HFFc6 (cell line): ENCODE measurements at regions not wholly inside any gene's neighbourhood (a gene's known extent, or its start where the extent isn't known, plus 50 kb on each side); places are given as distances from the start of the nearest gene placed in this dataset.

Experiments used
- DNase-seq: peaks from one replicate; pipeline ENCODE4 v3.0.0-alpha.2; 2018
- H3K27ac Mint-ChIP-seq: 2 replicates; pipeline ENCODE4 v1.8.0; 2020; ENCODE audit warnings: mild to moderate bottlenecking, mixed read lengths
- H3K27me3 Mint-ChIP-seq: 2 replicates; pipeline ENCODE4 v1.8.0; 2021; ENCODE audit warnings: mild to moderate bottlenecking, moderate library complexity, mixed read lengths; ENCODE audit not compliant: insufficient read depth
- H3K36me3 Mint-ChIP-seq: 2 replicates; pipeline ENCODE4 v1.8.0; 2021; ENCODE audit warnings: low read depth, mixed read lengths
- H3K4me1 Mint-ChIP-seq: 2 replicates; pipeline ENCODE4 v1.8.0; 2020; ENCODE audit warnings: low read depth, mixed read lengths
- H3K4me3 Mint-ChIP-seq: 2 replicates; pipeline ENCODE4 v1.8.0; 2020; ENCODE audit warnings: mild to moderate bottlenecking, moderate library complexity, mixed read lengths
- H3K9me3 Mint-ChIP-seq: 2 replicates; pipeline ENCODE4 v1.8.0; 2020; ENCODE audit warnings: mild to moderate bottlenecking, mixed read lengths
- TF ChIP-seq, protein P1 (sequence below): fragments of 200-600 bp; sonication (generic); IDR thresholded peaks from 2 replicates; pipeline ENCODE4 v1.5.0; 2021; ENCODE audit warnings: antibody characterized with exemption, mild to moderate bottlenecking

DNA sequence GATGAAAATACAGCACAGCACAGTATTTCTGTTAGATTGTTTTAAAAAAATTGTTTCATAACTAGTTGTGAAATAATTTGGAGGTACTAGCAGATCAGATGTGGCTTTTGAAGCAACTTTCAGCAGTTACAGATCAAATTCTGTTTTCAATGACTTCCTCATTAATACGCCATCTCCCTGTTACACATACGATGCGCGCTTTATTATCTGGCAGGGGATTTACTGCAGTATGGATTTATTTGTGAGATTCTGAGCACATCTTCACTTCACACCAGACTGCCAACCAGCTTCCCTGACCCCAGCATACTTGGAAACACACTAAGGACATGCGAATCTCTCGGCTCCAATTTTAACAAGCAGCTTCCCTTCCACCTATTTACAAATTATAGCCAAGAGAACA, 235.5 kb upstream of the DIAPH2 start:
- no peaks in the 10 kb centered on the region for H3K27me3 Mint-ChIP-seq
- TF ChIP-seq, protein P1, sequence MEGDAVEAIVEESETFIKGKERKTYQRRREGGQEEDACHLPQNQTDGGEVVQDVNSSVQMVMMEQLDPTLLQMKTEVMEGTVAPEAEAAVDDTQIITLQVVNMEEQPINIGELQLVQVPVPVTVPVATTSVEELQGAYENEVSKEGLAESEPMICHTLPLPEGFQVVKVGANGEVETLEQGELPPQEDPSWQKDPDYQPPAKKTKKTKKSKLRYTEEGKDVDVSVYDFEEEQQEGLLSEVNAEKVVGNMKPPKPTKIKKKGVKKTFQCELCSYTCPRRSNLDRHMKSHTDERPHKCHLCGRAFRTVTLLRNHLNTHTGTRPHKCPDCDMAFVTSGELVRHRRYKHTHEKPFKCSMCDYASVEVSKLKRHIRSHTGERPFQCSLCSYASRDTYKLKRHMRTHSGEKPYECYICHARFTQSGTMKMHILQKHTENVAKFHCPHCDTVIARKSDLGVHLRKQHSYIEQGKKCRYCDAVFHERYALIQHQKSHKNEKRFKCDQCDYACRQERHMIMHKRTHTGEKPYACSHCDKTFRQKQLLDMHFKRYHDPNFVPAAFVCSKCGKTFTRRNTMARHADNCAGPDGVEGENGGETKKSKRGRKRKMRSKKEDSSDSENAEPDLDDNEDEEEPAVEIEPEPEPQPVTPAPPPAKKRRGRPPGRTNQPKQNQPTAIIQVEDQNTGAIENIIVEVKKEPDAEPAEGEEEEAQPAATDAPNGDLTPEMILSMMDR, result no peak
- H3K27ac Mint-ChIP-seq, result no peak overlapping the region
- peaks cover 14% of the 10 kb centered on the region; the same call in 1 of the 2 replicates for H3K4me1 Mint-ChIP-seq
- H3K4me3 Mint-ChIP-seq, result no peak overlapping the region
- H3K9me3 Mint-ChIP-seq, result no peaks in the 10 kb centered on the region
- no peaks in the 10 kb centered on the region for H3K36me3 Mint-ChIP-seq
- no peak for DNase-seq

DNA sequence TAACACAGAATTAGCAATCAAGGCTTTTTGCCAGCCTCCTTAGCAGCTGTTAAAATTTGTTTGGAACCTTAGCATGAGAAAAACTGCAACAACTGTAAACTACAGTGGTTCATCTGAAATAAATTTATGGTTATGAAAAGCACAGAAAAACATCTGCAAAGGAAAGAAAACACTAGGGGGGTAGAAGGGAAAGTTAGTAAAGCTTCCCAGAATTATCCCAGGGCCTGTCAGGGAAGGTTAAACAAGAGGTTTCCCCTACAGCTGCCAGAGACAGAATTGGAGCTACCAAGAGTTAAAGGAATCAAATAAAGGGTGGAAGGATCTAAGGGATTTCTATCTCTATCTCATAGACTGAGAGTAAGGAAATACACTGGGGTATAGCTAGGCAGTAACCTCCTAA, 234.7 kb upstream of the DIAPH2 start:
- Mint-ChIP-seq H3K27ac (no peak overlapping the region), H3K4me1 (peaks cover 9% of the 10 kb centered on the region; the same call in 1 of the 2 replicates), H3K36me3 (no peaks in the 10 kb centered on the region), H3K4me3 (no peak overlapping the region), H3K27me3 (no peaks in the 10 kb centered on the region), H3K9me3 (no peaks in the 10 kb centered on the region)
- no peak for DNase-seq
- TF ChIP-seq, protein P1, result no peak

DNA sequence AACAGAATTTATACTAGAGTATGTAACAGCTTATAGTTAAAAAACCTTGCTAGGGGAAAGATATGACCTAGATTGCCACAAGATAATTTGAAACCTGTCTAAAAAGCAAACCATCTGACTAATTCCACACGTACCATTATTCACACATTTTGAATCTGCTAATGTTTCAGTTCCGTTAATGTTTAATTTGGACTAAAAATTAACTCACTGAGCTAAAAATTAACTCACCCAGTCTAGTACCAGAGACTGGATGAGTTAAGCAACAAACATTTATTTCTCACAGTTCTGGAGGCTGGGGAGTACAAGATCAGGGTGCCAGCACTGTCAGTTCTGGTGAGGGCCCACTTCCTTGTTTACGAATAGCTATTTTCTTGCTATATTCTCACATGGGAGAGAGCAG, 231.5 kb upstream of the DIAPH2 start:
- Mint-ChIP-seq H3K4me1 (no peaks in the 10 kb centered on the region; the same call in 1 of the 2 replicates), H3K9me3 (no peaks in the 10 kb centered on the region), H3K4me3 (no peak overlapping the region), H3K27me3 (no peaks in the 10 kb centered on the region), H3K36me3 (no peaks in the 10 kb centered on the region), H3K27ac (no peak overlapping the region)
- no peak for DNase-seq
- TF ChIP-seq, protein P1, result no peak

DNA sequence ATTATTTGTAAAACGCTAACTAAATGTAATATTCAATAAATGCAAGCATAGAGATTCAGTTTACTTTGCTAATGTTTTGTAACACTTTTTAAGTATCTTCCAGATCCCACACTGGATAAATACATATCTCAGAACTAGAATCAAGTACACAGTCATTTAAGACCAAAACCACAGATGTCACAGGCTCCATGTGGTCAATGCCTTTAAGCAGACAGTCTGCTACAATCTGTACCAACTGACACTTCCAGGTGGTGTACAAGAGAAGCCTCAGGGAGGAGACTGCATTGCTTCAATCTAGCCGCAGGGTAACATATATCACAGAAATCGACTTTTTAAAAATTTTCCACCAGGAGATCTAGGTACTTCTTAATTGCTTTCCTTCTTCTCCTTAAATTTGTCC, 229.6 kb upstream of the DIAPH2 start:
- TF ChIP-seq, protein P1, result no peak
- H3K27ac Mint-ChIP-seq, result no peak overlapping the region
- H3K27me3 Mint-ChIP-seq, result no peaks in the 10 kb centered on the region
- H3K36me3 Mint-ChIP-seq, result no peaks in the 10 kb centered on the region
- H3K4me1 Mint-ChIP-seq, result no peaks in the 10 kb centered on the region; the same call in 1 of the 2 replicates
- no peak for DNase-seq
- H3K9me3 Mint-ChIP-seq, result no peaks in the 10 kb centered on the region
- no peak overlapping the region for H3K4me3 Mint-ChIP-seq

DNA sequence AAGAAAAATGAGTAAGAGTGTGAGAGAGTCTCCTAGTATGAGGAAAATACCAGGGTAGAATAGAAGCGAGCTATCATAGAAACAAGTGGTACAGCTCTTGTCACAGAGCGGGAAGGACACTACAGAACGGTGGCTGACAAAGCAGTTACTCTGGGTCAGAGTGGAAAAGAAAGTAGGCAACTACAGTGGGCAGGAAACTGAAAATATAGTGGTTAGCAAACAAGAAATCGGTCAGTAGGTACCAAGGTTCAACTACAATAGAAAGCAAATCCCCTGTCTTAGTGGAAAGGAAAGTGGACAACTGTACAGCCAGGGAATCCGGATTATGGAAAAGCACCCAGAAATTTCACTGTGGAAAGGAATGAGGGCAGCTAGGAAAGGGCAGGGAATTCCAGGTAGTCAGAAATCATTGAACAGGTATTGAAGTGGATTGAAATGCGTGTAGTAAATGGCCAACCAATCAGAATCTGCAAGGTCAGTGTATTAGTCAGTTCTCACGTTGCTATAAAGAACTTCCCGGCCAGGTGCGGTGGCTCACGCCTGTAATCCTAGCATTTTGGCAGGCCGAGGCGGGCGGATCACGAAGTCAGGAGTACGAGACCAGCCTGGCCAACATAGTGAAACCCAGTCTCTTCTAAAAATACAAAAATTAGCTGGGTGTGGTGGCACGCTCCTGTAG, 219.6 kb upstream of the DIAPH2 start:
- Mint-ChIP-seq H3K9me3 (no peaks in the 10 kb centered on the region), H3K4me1 (no peaks in the 10 kb centered on the region), H3K4me3 (no peak overlapping the region), H3K27ac (no peak overlapping the region), H3K27me3 (no peaks in the 10 kb centered on the region), H3K36me3 (no peaks in the 10 kb centered on the region)
- TF ChIP-seq, protein P1, result no peak
- no peak for DNase-seq
